Sigmoid colon (tissue), 6 donors: ENCODE measurements at regions not wholly inside any gene's neighbourhood (a gene's known extent, or its start where the extent isn't known, plus 50 kb on each side); places are given as distances from the start of the nearest gene placed in this dataset.

Experiments used
- DNase-seq: peaks from one replicate; pipeline ENCODE4 v3.0.0-alpha.2; 2019
- H3K27ac ChIP-seq, 4 donors: fragments of 200-600 bp; sonication (generic); one replicate each; pipeline ENCODE4 v1.5.1; 2016 to 2019; ENCODE audit warnings: mild to moderate bottlenecking in 1 of 4
- H3K27me3 ChIP-seq, 3 donors: fragments of 200-600 bp; sonication (generic); one replicate each; pipeline ENCODE4 v1.5.1; 2019; ENCODE audit warnings: mild to moderate bottlenecking in 1 of 3
- H3K36me3 ChIP-seq, 4 donors: fragments of 200-600 bp; sonication (generic); one replicate each; pipeline ENCODE4 v1.5.1; 2016 to 2019
- H3K4me1 ChIP-seq, 4 donors: fragments of 200-600 bp; sonication (generic); one replicate each; pipeline ENCODE4 v1.5.1; 2017 to 2019
- H3K4me3 ChIP-seq, 4 donors: fragments of 200-600 bp; sonication (generic); one replicate each; pipeline ENCODE4 v1.5.1; 2017 to 2019; ENCODE audit warnings: mild to moderate bottlenecking in 2 of 4, moderate library complexity in 1 of 4
- H3K9me3 ChIP-seq, 4 donors: fragments of 200-600 bp in 3 of 4; sonication (generic) in 3 of 4; one replicate each; pipeline versions ENCODE4 v1.5.1 to v1.6.1; 2013 to 2019
- CTCF ChIP-seq, 4 experiments: fragments of 450-650 bp in 3 of 4; fragments of 200-600 bp in 1 of 4; IDR thresholded peaks; one replicate each; pipeline ENCODE4 v1.5.1; 2016 to 2019; ENCODE audit warnings: antibody characterized with exemption in 4 of 4, mild to moderate bottlenecking in 3 of 4, moderate library complexity in 2 of 4
- EP300 ChIP-seq, 4 donors: sonication (generic); formaldehyde crosslinking; IDR thresholded peaks; one replicate each; pipeline ENCODE4 v1.6.1; 2017; ENCODE audit warnings: antibody characterized with exemption in 4 of 4
- POLR2A ChIP-seq, 2 donors: fragments of 450-650 bp; IDR thresholded peaks; one replicate each; pipeline ENCODE4 v1.6.1; 2016; ENCODE audit warnings: antibody characterized with exemption in 2 of 2, mild to moderate bottlenecking in 2 of 2, moderate library complexity in 2 of 2
- POLR2AphosphoS5 ChIP-seq, 4 donors: sonication (generic); formaldehyde crosslinking; IDR thresholded peaks; one replicate each; pipeline ENCODE4 v1.6.1; 2017; ENCODE audit warnings: antibody characterized with exemption in 4 of 4
- WGBS, 2 donors: extraction: QIAGEN DNeasy Blood & Tissue Kit; methylation state at CpG; one replicate each; pipeline ENCODE4 v1.1.7; 2013; 5-methylcytosine and 5-hydroxymethylcytosine counted together
- intact Hi-C: fragments of 100-400 bp; cut with DNase I; formaldehyde crosslinking; loops from one replicate; pipeline ENCODE4 v1.15.1; 2023
- donor health status: healthy with polysubstance abuse.
- donor health status: healthy.

- Histone ChIP-seq H3K27ac (no peak overlapping the region), H3K4me3 (no peak overlapping the region), H3K4me1 (no peaks in the 10 kb centered on the region), H3K36me3 (no peaks in the 10 kb centered on the region), H3K9me3 (no peaks in the 10 kb centered on the region), H3K27me3 (no peaks in the 10 kb centered on the region)
- intact Hi-C loops = no loop called here
- DNase-seq = no peak
- 72 to 79% methylated on average over 1 of the region's 1 CpG for WGBS, 2 donors
- TF ChIP-seq EP300 (IDR thresholded peaks at IDR 0.05) (no peak), POLR2AphosphoS5 (IDR thresholded peaks at IDR 0.05) (no peak), CTCF (IDR thresholded peaks at IDR 0.05) (no peak), POLR2A (IDR thresholded peaks at IDR 0.05) (no peak)
Measured at GRCh38 chr1:78367700-78368099, 123.1 kb upstream of the PTGFR start.

DNA sequence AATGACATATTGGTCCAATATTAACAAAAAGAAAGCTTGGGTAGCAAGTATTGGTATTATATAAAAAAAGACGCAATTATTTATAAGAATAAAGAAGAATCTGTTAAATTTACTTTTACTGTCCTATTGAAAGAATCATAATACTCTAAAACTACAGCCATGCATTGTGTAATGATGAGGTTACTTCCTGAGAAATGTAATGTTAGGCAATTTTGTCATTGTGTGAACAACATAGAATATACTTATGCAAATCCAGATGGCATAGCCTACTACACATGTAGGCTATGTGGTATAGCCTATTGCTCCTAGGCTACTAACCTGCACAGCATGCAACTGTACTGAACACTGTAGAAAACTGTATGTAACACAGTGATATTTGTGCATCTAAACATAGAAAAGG lies 121.2 kb upstream of the PTGFR start:
- TF ChIP-seq EP300 (IDR thresholded peaks at IDR 0.05) = no peak
- no peak for TF ChIP-seq CTCF (IDR thresholded peaks at IDR 0.05)
- TF ChIP-seq POLR2A (IDR thresholded peaks at IDR 0.05) = no peak
- TF ChIP-seq POLR2AphosphoS5 (IDR thresholded peaks at IDR 0.05) = no peak
- intact Hi-C loops = no loop called here
- 97% methylated on average over 1 of the region's 1 CpG for WGBS, 2 donors
- Histone ChIP-seq H3K9me3 (no peaks in the 10 kb centered on the region), H3K4me3 (no peak overlapping the region), H3K36me3 (no peaks in the 10 kb centered on the region), H3K4me1 (no peaks in the 10 kb centered on the region), H3K27ac (no peak overlapping the region), H3K27me3 (no peaks in the 10 kb centered on the region)
- no peak for DNase-seq

GRCh38 chr1:78370356-78370755 lies 120.4 kb upstream of the PTGFR start:
- TF ChIP-seq CTCF (IDR thresholded peaks at IDR 0.05) = no peak
- H3K27ac ChIP-seq = no peak overlapping the region
- no peaks in the 10 kb centered on the region for H3K27me3 ChIP-seq
- no peak for DNase-seq
- H3K36me3 ChIP-seq = no peaks in the 10 kb centered on the region
- no peaks in the 10 kb centered on the region for H3K9me3 ChIP-seq
- no peaks in the 10 kb centered on the region for H3K4me1 ChIP-seq
- H3K4me3 ChIP-seq = no peak overlapping the region
- WGBS, 2 donors = 38 to 55% methylated on average over 2 of the region's 2 CpGs
- intact Hi-C loops = no loop called here

- intact Hi-C loops = no loop called here
- DNase-seq = no peak
- Histone ChIP-seq H3K36me3 (no peaks in the 10 kb centered on the region), H3K4me3 (no peak overlapping the region), H3K27ac (no peak overlapping the region), H3K4me1 (no peaks in the 10 kb centered on the region), H3K9me3 (no peaks in the 10 kb centered on the region), H3K27me3 (no peaks in the 10 kb centered on the region)
- no peak for TF ChIP-seq POLR2AphosphoS5 (IDR thresholded peaks at IDR 0.05)
- TF ChIP-seq CTCF (IDR thresholded peaks at IDR 0.05) = no peak
- TF ChIP-seq POLR2A (IDR thresholded peaks at IDR 0.05) = no peak
- 86 to 94% methylated on average over 2 of the region's 2 CpGs for WGBS, 2 donors
Measured at GRCh38 chr1:78370779-78371482, 119.8 kb upstream of the PTGFR start.

DNA sequence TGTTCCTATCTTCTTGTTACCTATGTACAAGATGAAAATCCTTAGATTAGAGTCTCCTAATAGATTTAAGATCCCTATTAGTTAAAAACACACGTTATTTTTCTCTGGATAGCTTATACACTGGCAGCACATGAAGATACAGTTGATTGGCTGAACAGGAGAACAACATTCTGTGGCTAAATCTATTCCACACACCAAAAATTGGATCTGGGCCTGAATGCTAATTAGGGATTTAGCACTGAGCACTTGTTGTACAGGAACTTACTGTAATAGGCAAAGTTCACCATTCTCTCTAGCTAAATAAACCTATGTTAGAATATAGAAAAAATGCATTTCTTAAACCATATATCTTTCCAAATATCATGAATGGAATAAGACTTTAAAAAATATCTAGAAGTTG lies 117.1 kb upstream of the PTGFR start:
- Histone ChIP-seq H3K27me3 (no peaks in the 10 kb centered on the region), H3K36me3 (no peaks in the 10 kb centered on the region), H3K27ac (no peak overlapping the region), H3K4me1 (no peaks in the 10 kb centered on the region), H3K4me3 (no peak overlapping the region), H3K9me3 (no peaks in the 10 kb centered on the region)
- no peak for DNase-seq
- intact Hi-C loops = no loop called here
- no peak for TF ChIP-seq POLR2AphosphoS5 (IDR thresholded peaks at IDR 0.05)
- no peak for TF ChIP-seq EP300 (IDR thresholded peaks at IDR 0.05)
- TF ChIP-seq CTCF (IDR thresholded peaks at IDR 0.05) = no peak
- no peak for TF ChIP-seq POLR2A (IDR thresholded peaks at IDR 0.05)
- WGBS, 2 donors = 53 to 59% methylated on average over 1 of the region's 1 CpG
